Stimulated activated CD4-positive, alpha-beta T cell treated with anti-CD3 and anti-CD28 coated beads, Interleukin-15, amount 100 ng/mL, for 48 hours (primary cell): ENCODE measurements at regions not wholly inside any gene's neighbourhood (a gene's known extent, or its start where the extent isn't known, plus 50 kb on each side); places are given as distances from the start of the nearest gene placed in this dataset.

Experiments used
- DNase-seq, 2 donors: peaks; one replicate each; pipeline ENCODE4 v3.0.0-alpha.2; 2020; ENCODE audit warnings: low read depth in 2 of 2

GRCh38 chr9:113785334-113785733 is 90.8 kb upstream of the ZNF618 start:
- DNase-seq = no peak

GRCh38 chr9:113786071-113786470 is 90.0 kb upstream of the ZNF618 start:
- DNase-seq = no peak

- no peak for DNase-seq
These were observed 88.2 kb upstream of the ZNF618 start for GRCh38 chr9:113787871-113788270.

GRCh38 chr9:113788616-113789330 is 87.3 kb upstream of the ZNF618 start:
- DNase-seq = no peak

GRCh38 chr9:113790093-113790492 is 86.0 kb upstream of the ZNF618 start:
- no peak for DNase-seq

GRCh38 chr9:113793558-113793957 is 82.6 kb upstream of the ZNF618 start:
- DNase-seq = no peak

- no peak for DNase-seq
These were observed 81.4 kb upstream of the ZNF618 start for GRCh38 chr9:113794721-113795120.

- DNase-seq = no peak
These were observed 80.2 kb upstream of the ZNF618 start for GRCh38 chr9:113795811-113796392.

GRCh38 chr9:113796646-113797426 is 79.3 kb upstream of the ZNF618 start:
- no peak for DNase-seq

- no peak for DNase-seq
These were observed 77.8 kb upstream of the ZNF618 start for GRCh38 chr9:113798062-113799030.

- no peak for DNase-seq
These were observed 75.8 kb upstream of the ZNF618 start for GRCh38 chr9:113800276-113800675.

- DNase-seq = no peak
These were observed 72.1 kb upstream of the ZNF618 start for GRCh38 chr9:113803811-113804589.

- DNase-seq = no peak
These were observed 70.5 kb upstream of the ZNF618 start for GRCh38 chr9:113805486-113806132.

- peak; percentile 2 to 24 for DNase-seq
These were observed 68.7 kb upstream of the ZNF618 start for GRCh38 chr9:113807173-113808061.

GRCh38 chr9:113808391-113809358 is 67.4 kb upstream of the ZNF618 start:
- DNase-seq = no peak

GRCh38 chr9:113817171-113817570 is 58.9 kb upstream of the ZNF618 start:
- no peak for DNase-seq

- DNase-seq = no peak
These were observed 57.7 kb upstream of the ZNF618 start for GRCh38 chr9:113818391-113818790.

- DNase-seq = no peak
These were observed 53.8 kb upstream of the ZNF618 start for GRCh38 chr9:113822315-113822714.
